Stimulated activated CD8-positive, alpha-beta memory T cell treated with anti-CD3 and anti-CD28 coated beads, Interleukin-4, amount 100 ng/mL, for 24 hours (primary cell): ENCODE measurements at regions not wholly inside any gene's neighbourhood (a gene's known extent, or its start where the extent isn't known, plus 50 kb on each side); places are given as distances from the start of the nearest gene placed in this dataset.
"Not testable (repeated sequence)": the region's sequence is repeated elsewhere in the genome, so short reads cannot be mapped to it uniquely, and the experiment has no call there.

Experiments
- DNase-seq: peaks from one replicate; pipeline ENCODE4 v3.0.0-alpha.2; 2020; ENCODE audit warnings: low read depth

GRCh38 chr1:30660241-30660640, 63.1 kb downstream of the MATN1 start:
- no peak for DNase-seq

DNA sequence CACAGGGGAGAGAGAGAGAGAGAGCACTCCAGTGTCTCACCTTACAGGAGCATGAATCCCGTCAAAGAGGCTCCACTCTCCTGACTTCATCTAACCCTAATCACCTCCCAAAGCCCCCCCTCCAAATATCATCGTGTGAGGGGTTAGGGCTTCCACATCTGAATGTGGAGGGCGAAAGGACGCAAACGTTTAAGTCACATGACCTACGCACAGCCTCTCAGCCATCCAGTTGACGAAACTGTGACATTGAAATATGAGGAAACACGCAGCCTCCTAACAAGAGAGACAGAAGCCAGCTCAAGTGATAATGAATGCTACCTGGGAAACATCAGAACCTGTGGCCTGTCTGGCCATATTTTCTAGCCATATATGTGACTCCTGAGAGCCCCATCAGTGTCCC, 63.7 kb downstream of the MATN1 start:
- no peak for DNase-seq

GRCh38 chr1:30658375-30658774, 65.0 kb downstream of the MATN1 start:
- DNase-seq: not testable (repeated sequence)

GRCh38 chr1:30658014-30658336, 65.4 kb downstream of the MATN1 start:
- no peak for DNase-seq

- no peak for DNase-seq
Measured at GRCh38 chr1:30657131-30658013, 66.0 kb downstream of the MATN1 start.

DNA sequence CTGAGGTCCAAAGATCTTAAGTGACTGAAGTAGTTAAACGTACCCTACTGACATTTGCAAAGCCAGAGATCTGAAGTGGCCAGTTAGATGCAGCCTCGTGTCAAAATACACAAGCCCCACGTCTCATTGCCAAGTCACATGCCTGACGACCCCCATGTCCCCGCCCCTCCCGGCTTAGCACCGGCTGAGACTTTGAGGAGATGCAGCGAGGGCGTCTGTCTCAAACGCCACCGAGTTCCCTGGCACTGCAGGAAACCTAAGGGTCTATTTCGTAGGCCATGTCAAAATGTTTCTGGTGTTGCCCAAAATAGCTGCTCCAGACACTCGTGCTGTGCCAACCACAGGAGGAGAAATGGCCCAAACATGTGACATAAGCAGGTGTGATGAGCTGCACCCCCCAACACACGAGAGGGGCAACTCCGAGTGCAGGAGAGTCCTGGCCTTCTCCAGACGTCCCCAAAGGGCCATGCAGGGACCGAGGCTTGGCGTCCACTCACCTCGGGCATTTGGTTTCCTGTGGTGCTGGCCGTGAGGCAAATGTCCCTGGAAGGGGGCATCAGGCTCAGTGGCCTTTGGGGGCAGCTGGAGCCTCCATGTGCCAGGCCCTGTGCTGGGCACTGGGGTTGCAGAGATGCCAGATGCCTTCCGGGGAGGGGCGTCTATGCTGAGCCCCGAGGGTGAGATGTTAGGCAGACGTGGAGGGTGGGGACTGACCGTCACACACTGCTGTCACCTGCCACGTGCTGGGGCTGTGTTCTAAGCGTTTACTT, 67.0 kb downstream of the MATN1 start:
- no peak for DNase-seq

DNA sequence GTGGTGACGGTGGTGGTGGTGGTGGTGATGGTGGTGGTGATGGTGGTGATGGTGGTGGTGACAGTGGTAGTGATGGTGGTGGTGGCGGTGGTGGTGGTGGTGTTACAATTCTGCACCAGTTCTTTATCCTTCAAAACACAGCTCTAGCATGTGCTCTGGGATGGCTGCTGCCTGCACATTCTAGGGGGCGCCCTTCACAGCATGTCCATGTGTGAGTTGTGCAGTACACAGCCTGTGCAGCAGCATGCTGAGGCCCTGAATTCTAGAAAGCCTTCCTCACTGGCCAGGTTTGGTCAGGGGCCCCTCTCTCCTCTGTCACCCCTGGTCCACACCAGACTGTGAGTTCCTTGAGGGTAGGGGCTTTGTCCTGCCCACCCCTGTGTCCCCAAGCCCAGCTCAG, 67.7 kb downstream of the MATN1 start:
- DNase-seq: no peak

GRCh38 chr1:30654188-30654587, 69.2 kb downstream of the MATN1 start:
- DNase-seq: no peak

DNA sequence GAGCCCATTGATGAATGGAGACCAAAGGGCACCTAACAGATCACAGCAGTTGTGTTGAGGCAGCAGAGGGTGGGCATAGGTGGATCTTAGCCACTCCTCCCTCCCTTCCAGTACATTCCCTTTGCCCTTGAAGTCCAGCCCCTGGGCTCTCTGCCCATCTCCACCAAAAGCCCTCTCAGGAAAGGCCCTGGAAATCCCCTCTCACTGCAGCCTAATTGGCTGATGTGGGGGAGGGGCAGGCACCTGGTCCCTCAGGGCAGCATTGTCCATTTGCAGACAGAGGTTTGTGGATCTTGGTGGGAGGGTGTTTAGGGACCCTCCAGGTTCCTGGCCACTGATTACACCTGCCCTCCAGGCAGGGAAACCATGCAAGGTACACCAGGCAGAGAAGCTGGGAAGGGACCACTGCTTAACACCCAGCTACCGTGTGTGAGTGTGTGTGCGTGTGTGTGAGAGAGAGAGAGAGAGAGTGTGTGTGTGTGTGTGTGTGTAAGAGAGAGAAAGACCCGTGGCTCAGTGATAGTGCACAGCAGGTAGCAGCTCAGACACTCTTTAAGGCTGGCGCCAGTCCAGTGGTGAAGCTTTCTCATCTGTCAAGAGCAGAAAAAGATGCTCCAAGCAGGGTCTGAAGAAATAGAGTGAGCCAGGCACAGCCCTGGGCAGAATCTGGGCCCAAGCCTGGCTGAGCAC, 71.1 kb downstream of the MATN1 start:
- no peak for DNase-seq

- DNase-seq: not testable (repeated sequence)
Measured at GRCh38 chr1:30651395-30651794, 72.0 kb downstream of the MATN1 start.

GRCh38 chr1:30650968-30651320, 72.4 kb downstream of the MATN1 start:
- no peak for DNase-seq

DNA sequence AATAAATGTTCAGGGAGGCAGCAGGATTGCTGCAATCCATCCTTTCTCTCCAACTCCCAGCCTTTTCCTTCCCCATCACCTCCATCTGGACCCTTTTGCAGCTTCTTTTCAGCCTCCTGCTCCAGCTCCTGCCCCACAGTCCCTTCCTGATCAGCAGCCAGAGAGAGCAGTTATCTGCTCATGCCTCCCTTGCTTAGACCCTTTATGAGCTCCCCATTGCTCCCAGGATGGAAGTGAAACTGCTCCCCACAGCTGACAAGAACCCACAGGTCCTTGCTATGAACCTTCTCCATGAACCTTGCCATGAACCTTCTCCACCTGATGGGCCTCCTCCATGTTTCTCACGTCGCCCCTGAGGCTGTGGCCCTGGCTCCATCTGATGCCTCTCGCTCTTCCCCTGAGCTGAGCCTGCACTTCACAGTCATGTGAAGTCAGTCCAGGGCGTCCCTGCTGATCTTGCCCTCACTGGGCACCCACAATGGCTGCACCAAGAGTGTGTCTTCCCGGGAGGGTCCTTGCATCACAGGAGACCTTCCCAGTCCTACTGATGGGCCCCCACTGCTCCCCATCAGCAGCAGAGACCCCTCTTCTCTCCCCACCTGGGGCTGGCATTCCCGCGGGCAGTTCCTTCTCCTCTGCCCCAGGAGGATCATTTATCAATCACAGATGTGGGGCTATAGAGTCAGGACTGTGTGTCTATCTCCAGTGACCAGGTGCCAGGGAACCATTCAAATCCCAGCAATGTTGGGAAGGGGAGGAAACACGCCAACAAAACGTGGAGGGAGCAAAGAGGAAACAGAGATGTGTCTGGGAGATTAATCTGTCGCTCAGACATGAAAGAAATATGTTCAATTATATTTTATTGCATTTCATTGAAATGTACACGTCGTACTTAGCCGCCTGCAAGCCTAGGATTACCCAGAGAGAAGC, 73.1 kb downstream of the MATN1 start:
- DNase-seq: no peak

GRCh38 chr1:30649321-30649991, 73.9 kb downstream of the MATN1 start:
- no peak for DNase-seq

DNA sequence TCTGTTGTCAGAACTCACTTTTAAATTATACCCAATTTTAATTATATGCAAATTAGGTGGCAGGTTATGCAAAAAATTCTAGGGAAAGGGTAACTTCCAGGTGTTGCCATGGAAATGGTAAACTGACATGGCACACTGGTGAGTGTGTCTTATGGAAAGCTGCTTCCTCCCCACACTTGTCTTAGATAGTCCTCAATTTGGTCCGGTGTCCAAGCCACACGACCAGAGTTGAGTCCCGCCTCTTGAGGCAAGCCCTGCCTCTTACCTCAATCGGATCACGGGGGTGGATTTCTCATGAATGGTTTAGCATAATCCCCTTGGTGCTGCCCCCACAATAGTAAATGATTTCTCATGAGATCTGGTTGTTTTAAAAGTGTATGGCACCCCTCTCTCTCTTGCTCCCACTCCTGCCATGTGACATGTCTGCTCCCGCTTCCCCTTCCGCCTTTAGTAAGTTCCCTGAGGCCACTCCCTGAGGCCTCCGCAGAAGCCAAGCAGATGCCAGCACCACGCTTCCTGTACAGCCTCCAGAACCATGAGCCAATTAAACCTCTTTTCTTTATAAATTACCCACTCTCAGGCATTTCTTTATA, 74.9 kb downstream of the MATN1 start:
- no peak for DNase-seq

DNA sequence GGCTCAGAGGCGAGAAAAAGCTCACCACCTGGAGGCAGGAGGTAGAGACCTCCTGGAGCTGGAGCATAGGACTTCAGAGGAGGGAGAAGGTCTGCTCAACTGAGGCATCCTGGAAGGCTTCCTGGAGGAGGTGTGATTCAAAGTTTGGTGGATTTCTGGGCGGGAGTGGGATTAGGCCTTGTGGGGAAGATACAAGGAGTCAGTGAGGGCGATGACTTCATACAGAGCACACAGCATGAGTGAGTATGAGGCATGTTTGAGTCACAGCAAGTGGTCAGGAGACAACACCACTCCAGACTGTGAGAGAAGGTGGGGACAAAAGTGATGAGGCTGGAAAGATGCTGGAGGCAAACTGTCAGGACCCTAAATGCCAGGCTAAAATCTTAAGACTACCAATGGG, 77.6 kb downstream of the MATN1 start:
- no peak for DNase-seq

DNA sequence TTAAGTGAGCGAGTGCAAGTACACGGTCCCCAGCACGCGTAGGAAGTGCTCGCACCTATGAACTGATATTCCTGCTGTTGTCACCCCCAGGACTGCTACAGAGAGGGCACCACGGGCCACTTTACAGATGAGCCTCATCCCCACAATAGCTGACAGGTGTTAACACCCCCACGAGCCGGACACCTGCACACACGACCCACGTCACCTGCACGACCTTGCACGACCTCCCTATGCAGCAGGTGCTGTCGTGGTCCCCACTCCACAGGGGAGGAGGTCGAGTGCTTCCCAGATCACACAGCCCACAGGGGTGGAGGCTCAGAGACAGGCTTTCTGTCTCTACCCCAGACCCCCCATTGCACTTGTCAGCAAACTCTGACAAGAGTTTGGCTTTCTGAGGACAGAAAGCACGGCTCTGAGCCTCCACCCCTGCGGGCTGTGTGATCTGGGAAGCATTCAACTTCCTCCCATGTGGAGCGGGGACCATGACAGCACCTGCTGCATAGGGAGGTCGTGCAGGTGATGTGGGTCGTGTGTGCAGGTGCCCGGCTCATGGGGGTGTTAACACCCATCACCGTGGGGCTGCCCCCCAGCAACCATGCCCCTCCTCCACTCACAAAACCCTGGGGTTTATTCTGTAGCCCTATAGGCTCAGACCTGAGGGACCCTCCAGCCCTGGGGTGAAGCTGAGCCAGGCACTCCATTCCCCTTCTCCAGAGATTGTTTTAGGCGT, 80.8 kb downstream of the MATN1 start:
- no peak for DNase-seq

DNA sequence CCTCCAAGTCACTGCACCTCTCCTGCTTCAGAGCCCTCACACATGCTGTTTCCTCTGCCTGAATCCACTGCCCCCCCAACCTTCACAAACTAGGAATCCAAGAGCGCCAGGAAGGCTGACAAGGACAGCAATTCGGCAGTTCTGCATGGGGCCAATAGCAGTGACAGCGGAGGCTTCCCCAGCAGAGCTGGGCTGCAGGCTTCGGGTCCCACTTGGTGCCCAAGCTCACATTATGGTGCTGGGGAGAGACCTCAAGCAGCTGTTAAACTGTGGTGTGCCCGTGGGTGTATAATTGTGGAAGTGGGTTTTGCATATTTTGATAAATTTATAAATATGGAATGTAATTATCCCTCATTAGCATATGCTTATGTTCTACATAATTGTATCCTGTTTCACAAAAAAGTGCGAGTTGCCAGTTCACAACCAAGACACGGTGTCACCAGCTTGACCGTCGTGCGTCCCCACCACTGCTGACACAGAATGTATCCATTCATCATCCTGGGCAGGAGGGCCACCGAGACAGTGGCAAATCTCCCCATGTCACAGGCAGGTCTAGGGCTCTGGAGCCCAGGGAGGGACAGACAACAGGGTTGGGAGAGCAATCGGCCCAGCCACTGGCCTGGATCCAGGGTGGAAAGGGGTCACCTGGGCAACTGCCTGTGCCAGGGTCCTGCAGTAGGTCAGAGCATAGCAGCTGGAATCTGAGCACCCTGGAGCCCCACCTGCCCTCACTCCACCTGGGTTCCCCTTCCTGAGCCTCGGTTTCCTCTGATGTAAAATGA, 81.6 kb downstream of the MATN1 start:
- no peak for DNase-seq

DNA sequence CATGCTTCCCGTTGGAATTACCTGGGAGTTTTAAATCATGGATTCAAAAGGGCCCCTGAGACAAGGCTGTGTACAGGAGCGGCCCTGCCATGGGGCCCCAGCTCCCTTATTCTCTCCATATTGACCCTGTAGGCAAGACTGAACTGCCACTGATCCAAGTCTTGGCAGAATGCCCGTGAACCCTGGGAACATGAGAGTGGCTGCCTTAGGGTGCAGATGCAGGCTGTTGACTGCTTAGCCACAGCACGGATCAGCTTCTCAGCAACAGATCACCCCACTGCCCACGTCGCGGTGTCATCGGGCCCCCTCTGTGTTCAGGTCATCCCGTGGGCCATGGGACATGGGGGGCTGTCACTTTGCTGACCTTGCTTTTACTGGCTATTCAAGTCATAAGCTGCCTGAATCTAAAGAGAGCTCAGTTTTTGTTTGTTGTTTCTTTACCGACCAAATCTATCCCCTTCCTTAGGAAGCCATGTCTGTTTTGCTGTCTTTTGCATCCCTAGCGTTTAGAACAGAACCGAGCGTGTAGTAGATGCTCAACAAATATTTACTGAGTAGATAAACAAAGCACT, 83.4 kb downstream of the MATN1 start:
- DNase-seq: no peak

- DNase-seq: no peak
Measured at GRCh38 chr1:30638811-30639210, 84.6 kb downstream of the MATN1 start.
